KMS-11 (cell line): ENCODE measurements at regions not wholly inside any gene's neighbourhood (a gene's known extent, or its start where the extent isn't known, plus 50 kb on each side); places are given as distances from the start of the nearest gene placed in this dataset.

ENCODE experiments used
- H2AFZ ChIP-seq: fragments of 200-600 bp; sonication (generic); 2 replicates; pipeline ENCODE4 v1.6.1; 2016; ENCODE audit warnings: antibody characterized with exemption, mixed run types, low read depth
- H3K27ac ChIP-seq: fragments of 200-600 bp; sonication (generic); 2 replicates; pipeline ENCODE4 v1.6.1; 2016; ENCODE audit warnings: mild to moderate bottlenecking, mixed run types
- H3K27me3 ChIP-seq: fragments of 200-600 bp; sonication (generic); 2 replicates; pipeline ENCODE4 v1.6.1; 2017; ENCODE audit warnings: mild to moderate bottlenecking, low read depth, mixed run types, moderate library complexity; ENCODE audit not compliant: insufficient read depth
- H3K36me3 ChIP-seq: fragments of 200-600 bp; sonication (generic); 2 replicates; pipeline ENCODE4 v1.6.1; 2017; ENCODE audit warnings: mild to moderate bottlenecking, mixed run types; ENCODE audit not compliant: insufficient read depth
- H3K4me1 ChIP-seq: fragments of 200-600 bp; sonication (generic); 2 replicates; pipeline ENCODE4 v1.6.1; 2016; ENCODE audit warnings: mild to moderate bottlenecking, low read depth, mixed run types; ENCODE audit not compliant: poor library complexity, severe bottlenecking
- H3K4me2 ChIP-seq: fragments of 200-600 bp; sonication (generic); 2 replicates; pipeline ENCODE4 v1.7.0; 2016; ENCODE audit warnings: mild to moderate bottlenecking, mixed run types
- H3K4me3 ChIP-seq: fragments of 200-600 bp; sonication (generic); IDR thresholded peaks from 2 replicates; pipeline ENCODE4 v1.6.1; 2017; ENCODE audit warnings: low read depth, low read length, mixed read lengths; ENCODE audit not compliant: insufficient read depth
- H3K79me2 ChIP-seq: fragments of 200-600 bp; sonication (generic); 2 replicates; pipeline ENCODE4 v1.6.1; 2016; ENCODE audit warnings: low read depth, mixed run types; ENCODE audit not compliant: insufficient read depth
- H3K9ac ChIP-seq: fragments of 200-600 bp; sonication (generic); 2 replicates; pipeline ENCODE4 v1.6.1; 2016; ENCODE audit warnings: mild to moderate bottlenecking, mixed run types
- H4K20me1 ChIP-seq: fragments of 200-600 bp; sonication (generic); 2 replicates; pipeline ENCODE4 v1.6.1; 2016; ENCODE audit warnings: mild to moderate bottlenecking, mixed run types; ENCODE audit not compliant: insufficient read depth
- CTCF ChIP-seq: fragments of 200-600 bp; sonication (generic); conservative IDR thresholded peaks from 2 replicates; pipeline ENCODE4 v1.6.1; 2017; ENCODE audit warnings: low read depth, mild to moderate bottlenecking, antibody characterized with exemption, low read length, moderate library complexity, mixed read lengths

GRCh38 chr12:88305254-88305890, 163.3 kb downstream of the TMTC3 start:
- H4K20me1 ChIP-seq: no peaks in the 10 kb centered on the region
- H3K36me3 ChIP-seq: no peaks in the 10 kb centered on the region; the same call in 1 of the 2 replicates
- H3K27ac ChIP-seq: no peak overlapping the region
- no peaks in the 10 kb centered on the region for H3K27me3 ChIP-seq
- H3K79me2 ChIP-seq: no peaks in the 10 kb centered on the region
- TF ChIP-seq CTCF: no peak
- H3K9ac ChIP-seq: no peak overlapping the region
- H2AFZ ChIP-seq: no peak overlapping the region
- H3K4me3 ChIP-seq: no peak overlapping the region
- H3K4me1 ChIP-seq: peaks cover 28% of the 10 kb centered on the region
- H3K4me2 ChIP-seq: no peak overlapping the region

- peaks cover 16% of the 10 kb centered on the region for H3K4me1 ChIP-seq
- H3K4me3 ChIP-seq: no peak overlapping the region
- no peaks in the 10 kb centered on the region for H3K27me3 ChIP-seq
- no peaks in the 10 kb centered on the region; the same call in 1 of the 2 replicates for H3K36me3 ChIP-seq
- H2AFZ ChIP-seq: peak overlapping the region; percentile 48; the same call in 1 of the 2 replicates
- no peaks in the 10 kb centered on the region for H4K20me1 ChIP-seq
- H3K4me2 ChIP-seq: no peak overlapping the region
- TF ChIP-seq CTCF: no peak
- H3K79me2 ChIP-seq: no peaks in the 10 kb centered on the region
- H3K27ac ChIP-seq: no peak overlapping the region
- no peak overlapping the region for H3K9ac ChIP-seq
Observed at GRCh38 chr12:88306471-88307069, 164.5 kb downstream of the TMTC3 start.

DNA sequence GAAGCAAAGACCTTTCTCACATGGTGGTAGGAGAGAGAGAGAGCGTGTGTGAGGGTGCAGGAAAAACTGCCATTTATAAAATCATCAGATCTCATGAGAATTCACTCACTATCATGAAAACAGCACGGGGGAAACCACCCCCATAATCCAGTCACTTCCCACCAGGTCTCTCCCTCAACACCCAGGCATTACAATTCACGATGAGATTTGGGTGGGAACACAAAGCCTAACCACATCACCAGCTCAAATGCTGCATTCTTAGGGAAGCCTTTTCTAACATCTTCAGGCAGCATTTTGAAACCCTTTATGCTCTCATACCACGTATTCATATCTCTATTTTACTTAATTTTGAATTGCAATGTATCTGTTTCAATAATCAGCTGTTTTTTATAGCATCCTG, 165.9 kb downstream of the TMTC3 start:
- Histone ChIP-seq H3K4me1 (peaks cover 8% of the 10 kb centered on the region), H3K4me3 (no peak overlapping the region), H3K27me3 (no peaks in the 10 kb centered on the region), H4K20me1 (no peaks in the 10 kb centered on the region), H3K79me2 (no peaks in the 10 kb centered on the region), H3K4me2 (peak overlapping the region; percentile 47), H2AFZ (peak overlapping the region; percentile 48; the same call in 1 of the 2 replicates), H3K9ac (no peak overlapping the region), H3K36me3 (no peaks in the 10 kb centered on the region), H3K27ac (no peak overlapping the region)
- TF ChIP-seq CTCF: no peak

- Histone ChIP-seq H3K36me3 (no peaks in the 10 kb centered on the region), H4K20me1 (no peaks in the 10 kb centered on the region), H3K4me3 (no peak overlapping the region), H3K9ac (no peak overlapping the region), H3K4me2 (no peak overlapping the region), H3K79me2 (no peaks in the 10 kb centered on the region), H3K4me1 (peaks cover 13% of the 10 kb centered on the region), H3K27ac (no peak overlapping the region), H3K27me3 (no peaks in the 10 kb centered on the region), H2AFZ (no peak overlapping the region)
- TF ChIP-seq CTCF: no peak
Observed at GRCh38 chr12:88308825-88309224, 166.7 kb downstream of the TMTC3 start.
